ENCODE measurements at regions not wholly inside any gene's neighbourhood (a gene's known extent, or its start where the extent isn't known, plus 50 kb on each side); places are given as distances from the start of the nearest gene placed in this dataset.

GRCh38 chr22:22763512-22763911 lies 119.1 kb downstream of the GGTLC2 start:
- H3K27me3 ChIP-seq (ENCODE audit: insufficient read depth, low read length), result peaks cover 3% of the 10 kb centered on the region; the same call in 1 of the 2 replicates
- no peak overlapping the region for H3K27ac Mint-ChIP-seq
- WGBS (ENCODE audit: extremely low coverage, insufficient read length, low lambda C conversion rate), result no CpG with 5 or more reads among the region's 4 CpGs

More at GRCh38 chr22:22763512-22763911, 119.1 kb downstream of the GGTLC2 start:
- no peaks in the 10 kb centered on the region for H3K79me2 ChIP-seq (ENCODE audit: insufficient read depth, low read length)
- no peak overlapping the region for H3K4me3 Mint-ChIP-seq
- H2BK20ac ChIP-seq (ENCODE audit: low read depth, low read length, poor library complexity, severe bottlenecking), result no peak overlapping the region
- no peak overlapping the region for H4K8ac ChIP-seq (replicated peaks; ENCODE audit: insufficient read length, low read depth, low read length)
- no peak overlapping the region for H3K56ac ChIP-seq (ENCODE audit: insufficient read length, low read depth, low read length)
- no peaks in the 10 kb centered on the region for H3K9me3 ChIP-seq (ENCODE audit: control insufficient read depth, low read depth, low read length)
- no peak overlapping the region for H4K91ac ChIP-seq (ENCODE audit: insufficient read length, low read depth, low read length)
- H3K36me3 Mint-ChIP-seq (ENCODE audit: insufficient read depth in 1 of 3, low read depth in 3 of 3), result no peaks in the 10 kb centered on the region
- H3K4me2 ChIP-seq (ENCODE audit: insufficient read depth, insufficient read length, low read length), result no peak overlapping the region
- H2BK5ac ChIP-seq (ENCODE audit: insufficient read length, low read length), result no peak overlapping the region
- no peak overlapping the region for H3K14ac ChIP-seq (ENCODE audit: insufficient read depth, low read length)
- H3K18ac ChIP-seq (ENCODE audit: insufficient read length, low read depth, low read length), result no peak overlapping the region
- H2AFZ ChIP-seq (ENCODE audit: low read length), result no peak overlapping the region
- no peak overlapping the region for H3K27ac ChIP-seq (ENCODE audit: insufficient read length, low read depth, low read length)
- H3K4me1 Mint-ChIP-seq, result no peaks in the 10 kb centered on the region
- no peak overlapping the region for H3T11ph ChIP-seq (ENCODE audit: low read length)
- no peak overlapping the region for H2BK120ac ChIP-seq (ENCODE audit: low read depth, low read length, poor library complexity, severe bottlenecking)
- H3K9me3 Mint-ChIP-seq, result no peaks in the 10 kb centered on the region
- H3K4ac ChIP-seq (ENCODE audit: low read depth, low read length), result no peak overlapping the region
- no peak for TF ChIP-seq CTCF (conservative IDR thresholded peaks at IDR 0.05)
- no peaks in the 10 kb centered on the region for H3K23me2 ChIP-seq (ENCODE audit: insufficient read length, low read depth, low read length, poor library complexity, severe bottlenecking)
- no peak overlapping the region for H2BK12ac ChIP-seq (ENCODE audit: insufficient read length, low read depth, low read length)
- no peak for DNase-seq
- H3K9ac ChIP-seq (ENCODE audit: extremely low read depth, insufficient read length, low read length), result no peak overlapping the region
- H3K23ac ChIP-seq (ENCODE audit: insufficient read length, low read depth, low read length), result no peak overlapping the region
- H4K20me1 ChIP-seq (ENCODE audit: control insufficient read depth, insufficient read depth, insufficient read length), result no peaks in the 10 kb centered on the region
- no peaks in the 10 kb centered on the region for H3K4me1 ChIP-seq (ENCODE audit: insufficient read depth, low read length)
- peaks cover 94% of the 10 kb centered on the region for H3K27me3 Mint-ChIP-seq (ENCODE audit: low read depth)
- H2BK15ac ChIP-seq (ENCODE audit: low read depth, low read length), result no peak overlapping the region
- no peak overlapping the region for H2AK5ac ChIP-seq (ENCODE audit: insufficient read length, low read length)
- H3K79me1 ChIP-seq (ENCODE audit: insufficient read depth, low read depth, low read length, poor library complexity, severe bottlenecking), result no peaks in the 10 kb centered on the region
- H4K5ac ChIP-seq (ENCODE audit: insufficient read length, low read depth, low read length), result no peak overlapping the region
